K562 (cell line): ENCODE measurements at regions not wholly inside any gene's neighbourhood (a gene's known extent, or its start where the extent isn't known, plus 50 kb on each side); places are given as distances from the start of the nearest gene placed in this dataset. TPM values are rescaled to one million over a fixed set of nuclear protein-coding genes. Genes with fewer than 3 reads are reported as not detected.

Experiments used
- E2F1 ChIP-seq: sonication (generic); formaldehyde crosslinking; IDR thresholded peaks from 2 replicates; pipeline ENCODE4 v1.8.1; 2023; ENCODE audit warnings: mild to moderate bottlenecking, missing genetic modification reagents, moderate library complexity
- SETDB1 ChIP-seq: IDR thresholded peaks from one replicate; pipeline ENCODE4 v1.6.1; 2012; ENCODE audit warnings: low read length, control low read depth, inconsistent platforms
- ZBTB49 ChIP-seq: sonication (generic); formaldehyde crosslinking; IDR thresholded peaks from 2 replicates; pipeline ENCODE4 v1.8.0; 2022; ENCODE audit warnings: missing genetic modification reagents, mild to moderate bottlenecking, borderline replicate concordance
- ZNF175 ChIP-seq: fragments of 200-800 bp; sonication (Bioruptor generic); IDR thresholded peaks from 2 replicates; pipeline ENCODE4 v1.6.1; 2016; ENCODE audit warnings: low read depth, mild to moderate bottlenecking, missing genetic modification characterization, missing compliant biosample characterization
- ZNF75A ChIP-seq: fragments of 450-650 bp; formaldehyde crosslinking; IDR thresholded peaks from 2 replicates; pipeline ENCODE4 v1.4.0; 2020; ENCODE audit warnings: mild to moderate bottlenecking
- small RNA-seq: library from RNA; depleted of rRNA; stranded (forward); fragments of <200 nt; gene quantifications from one replicate; pipeline ENCODE3, GENCODE V24; 2014

GRCh38 chr2:126602334-126602733 is 53.6 kb upstream of the GYPC start (continued):
- no peak for TF ChIP-seq SETDB1
- no peak for TF ChIP-seq ZNF75A
- TF ChIP-seq ZNF175, result no peak
- no peak for TF ChIP-seq E2F1 (CRISPR knock-in tag)
- no peak for TF ChIP-seq ZBTB49 (CRISPR knock-in tag)

Small RNAs in the stretch of these regions (small RNA-seq; reads per million reads assigned to genes)
- gene AC097499.1 (not detected), gene RNU6-259P (not detected)
